CD4-positive, CD25-positive, alpha-beta regulatory T cell (primary cell): ENCODE measurements at regions not wholly inside any gene's neighbourhood (a gene's known extent, or its start where the extent isn't known, plus 50 kb on each side); places are given as distances from the start of the nearest gene placed in this dataset.

Experiments used
- ATAC-seq, 2 donors: fragments of 150-1000 bp; cut with Tn5 transposase; one replicate each; pipeline ENCODE4 v1.10.0; 2021; ENCODE audit warnings: low read depth in 2 of 2, moderate number of reproducible peaks in 2 of 2, moderate library complexity in 1 of 2
- DNase-seq, 3 donors: peaks; one replicate each; pipeline versions ENCODE4 v3.0.0 to v3.0.0-alpha.2; 2012 to 2022; ENCODE audit warnings: mixed read lengths in 1 of 3
- H3K27ac ChIP-seq: one replicate; pipeline ENCODE4 v1.7.0; 2013; ENCODE audit warnings: mild to moderate bottlenecking, low read length; ENCODE audit not compliant: insufficient read depth, poor library complexity, severe bottlenecking
- H3K27me3 ChIP-seq: one replicate; pipeline ENCODE4 v1.7.0; 2013; ENCODE audit warnings: low read length; ENCODE audit not compliant: control insufficient read depth, insufficient read depth
- H3K36me3 ChIP-seq: one replicate; pipeline ENCODE4 v1.7.0; 2013; ENCODE audit warnings: mild to moderate bottlenecking, low read length, moderate library complexity; ENCODE audit not compliant: control insufficient read depth, insufficient read depth
- H3K4me1 ChIP-seq: 2 replicates; pipeline ENCODE4 v1.7.0; 2013; ENCODE audit warnings: mild to moderate bottlenecking, low read length; ENCODE audit not compliant: insufficient read depth, control insufficient read depth, poor library complexity, severe bottlenecking
- H3K4me3 ChIP-seq: one replicate; pipeline ENCODE4 v1.7.0; 2013; ENCODE audit warnings: low read depth, mild to moderate bottlenecking, low read length, moderate library complexity
- H3K9me3 ChIP-seq, 2 experiments: 1 replicate in 1 of 2; 2 replicates in 1 of 2; pipeline ENCODE4 v1.7.0; 2013; ENCODE audit warnings: low read length in 2 of 2, mild to moderate bottlenecking in 1 of 2, moderate library complexity in 1 of 2; ENCODE audit not compliant: control insufficient read depth in 2 of 2
- H3K27ac Mint-ChIP-seq, 3 donors: one replicate each; pipeline ENCODE4 v1.8.0; 2020 to 2022; ENCODE audit warnings: mild to moderate bottlenecking in 3 of 3, mixed read lengths in 3 of 3, moderate library complexity in 2 of 3
- H3K27me3 Mint-ChIP-seq: one replicate; pipeline ENCODE4 v1.8.0; 2022; ENCODE audit warnings: mild to moderate bottlenecking, mixed read lengths
- H3K36me3 Mint-ChIP-seq: one replicate; pipeline ENCODE4 v1.8.0; 2020; ENCODE audit warnings: mixed read lengths
- H3K4me1 Mint-ChIP-seq, 4 donors: one replicate each; pipeline ENCODE4 v1.8.0; 2020 to 2022; ENCODE audit warnings: mixed read lengths in 4 of 4, mild to moderate bottlenecking in 1 of 4
- H3K4me3 Mint-ChIP-seq, 4 donors: one replicate each; pipeline ENCODE4 v1.8.0; 2020 to 2022; ENCODE audit warnings: mild to moderate bottlenecking in 4 of 4, mixed read lengths in 4 of 4, moderate library complexity in 3 of 4
- H3K9me3 Mint-ChIP-seq, 7 donors: one replicate each; pipeline ENCODE4 v1.8.0; 2020 to 2022; ENCODE audit warnings: mixed read lengths in 7 of 7, mild to moderate bottlenecking in 3 of 7, moderate library complexity in 2 of 7

DNA sequence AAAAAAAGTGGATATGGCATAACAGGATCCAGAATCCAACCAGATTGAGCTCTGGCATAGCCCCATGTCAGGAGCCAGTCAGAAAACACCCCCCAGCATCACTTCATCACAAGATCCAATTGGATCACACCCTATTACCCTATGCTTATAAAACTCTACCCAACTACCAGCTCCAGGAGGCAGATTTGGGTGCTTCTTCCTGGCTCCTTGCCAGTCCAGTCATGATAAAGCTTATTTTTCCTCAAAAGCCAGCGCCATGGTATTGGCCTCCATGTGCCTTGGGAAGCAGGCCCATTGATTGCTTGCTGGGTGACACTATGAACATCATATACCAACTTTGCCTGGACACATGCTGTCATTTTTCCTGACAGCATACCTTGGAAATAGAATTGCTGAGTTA, 281.4 kb upstream of the MKLN1 start:
- Mint-ChIP-seq H3K27me3 (no peaks in the 10 kb centered on the region), H3K27ac (peak overlapping the region in 2 of 3 donors; percentile 60 to 82), H3K4me1 (peaks cover 37 to 81% (median 67%) of the 10 kb centered on the region in 4 donors), H3K4me3 (peak overlapping the region in 3 of 4 donors; percentile 4 to 73 (median 7)), H3K9me3 (peaks cover 0 to 9% (median 3%) of the 10 kb centered on the region in 7 donors), H3K36me3 (peaks cover 50% of the 10 kb centered on the region)
- Histone ChIP-seq H3K9me3 (peaks cover 0 to 3% of the 10 kb centered on the region in 2 experiments), H3K4me1 (peaks cover 42% of the 10 kb centered on the region), H3K36me3 (peaks cover 62% of the 10 kb centered on the region), H3K27me3 (no peaks in the 10 kb centered on the region), H3K4me3 (no peak overlapping the region), H3K27ac (no peak overlapping the region)
- no peak for DNase-seq
- ATAC-seq: no peak

DNA sequence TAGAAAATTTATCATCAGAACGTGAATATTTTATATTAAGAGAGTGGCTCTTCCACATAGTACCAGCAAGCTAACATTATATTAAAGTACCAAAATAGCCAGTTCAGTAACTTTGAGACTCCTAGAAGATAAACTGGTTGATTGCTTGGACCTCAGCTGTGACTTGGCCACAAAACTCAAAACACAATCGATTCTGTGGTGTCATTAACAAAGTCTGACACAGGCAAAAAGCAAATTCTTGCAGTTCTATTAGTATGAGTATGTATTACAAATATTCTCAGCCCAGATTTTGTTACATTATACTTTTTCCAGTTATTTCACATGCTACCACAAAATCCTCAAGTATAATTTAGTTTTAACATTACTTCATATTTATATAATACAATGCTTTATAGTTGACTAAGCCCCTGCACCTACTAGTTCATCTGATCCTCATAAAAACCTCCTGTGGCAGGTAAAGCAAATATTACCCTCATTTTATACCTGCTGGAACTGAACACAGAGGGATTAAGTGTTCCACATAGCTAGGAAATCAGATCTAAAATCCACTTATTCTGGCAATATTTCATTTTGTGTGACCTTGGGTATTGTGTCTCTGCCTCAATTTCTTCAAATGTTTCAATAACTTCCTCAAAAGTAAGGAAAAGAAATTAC, 279.9 kb upstream of the MKLN1 start:
- peak overlapping the region; percentile 38 for H3K4me3 ChIP-seq
- Mint-ChIP-seq H3K4me3 (peak overlapping the region in 3 of 4 donors; percentile 13 to 74 (median 57)), H3K36me3 (peaks cover 50% of the 10 kb centered on the region), H3K27ac (peak overlapping the region; percentile 62 to 99 (median 81)), H3K4me1 (peaks cover 27 to 77% (median 64%) of the 10 kb centered on the region in 4 donors), H3K9me3 (peaks cover 0 to 9% (median 3%) of the 10 kb centered on the region in 7 donors), H3K27me3 (no peaks in the 10 kb centered on the region)
- no peak for DNase-seq
- H3K4me1 ChIP-seq: peaks cover 55% of the 10 kb centered on the region
- H3K9me3 ChIP-seq: peaks cover 0 to 3% of the 10 kb centered on the region in 2 experiments
- peaks cover 54% of the 10 kb centered on the region for H3K36me3 ChIP-seq
- H3K27ac ChIP-seq: peak overlapping the region; percentile 44
- no peaks in the 10 kb centered on the region for H3K27me3 ChIP-seq
- no peak for ATAC-seq

DNA sequence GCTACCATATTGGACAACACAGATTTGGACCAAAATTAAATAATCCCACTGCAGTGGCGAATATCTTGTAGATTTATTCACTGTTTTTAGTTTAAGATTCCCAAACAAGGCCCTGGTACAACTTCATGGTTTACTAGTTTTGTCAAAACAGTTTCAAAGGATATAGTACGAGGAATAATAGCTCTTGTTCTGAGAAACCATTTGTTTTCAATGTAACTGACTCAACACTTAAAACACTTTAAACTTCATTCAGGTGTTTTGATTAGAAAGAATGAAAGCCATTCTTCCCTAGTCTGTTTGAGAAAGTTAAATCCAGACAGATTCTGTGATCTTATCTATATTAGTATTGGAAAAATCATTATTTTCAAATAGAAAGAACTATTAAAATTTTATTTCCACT, 276.4 kb upstream of the MKLN1 start:
- H3K36me3 Mint-ChIP-seq: peaks cover 48% of the 10 kb centered on the region

DNA sequence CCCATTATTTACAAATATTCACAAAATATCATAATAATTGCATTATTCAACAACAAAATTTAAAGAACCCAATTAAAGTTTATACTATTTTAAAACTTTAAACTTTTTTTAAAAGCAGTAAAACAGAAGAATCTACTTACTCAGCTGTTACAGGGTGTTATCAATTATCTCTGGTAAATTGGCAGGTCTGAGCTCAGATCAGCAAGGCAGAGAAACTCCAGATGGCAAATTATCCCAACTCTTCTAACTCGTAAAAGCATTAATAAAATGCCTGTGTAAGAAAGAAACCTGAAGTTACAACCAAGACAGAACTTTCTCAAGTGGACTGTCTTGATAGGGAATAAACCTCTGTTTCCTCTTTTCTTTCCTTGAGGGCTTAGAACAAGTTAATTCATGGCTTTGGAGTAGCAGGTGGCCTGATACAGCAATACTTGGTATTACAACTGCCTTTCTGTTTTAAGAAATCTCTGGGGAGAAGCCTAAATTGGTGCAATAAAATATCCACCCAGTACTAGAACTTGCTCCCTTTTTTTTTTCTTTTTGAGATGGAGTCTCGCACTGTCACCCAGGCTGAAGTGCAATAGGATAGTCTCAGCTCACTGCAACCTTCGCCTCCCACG, 275.3 kb upstream of the MKLN1 start:
- peak overlapping the region in 2 of 3 donors; percentile 69 to 86 for H3K27ac Mint-ChIP-seq
- H3K9me3 ChIP-seq: no peaks in the 10 kb centered on the region

More for the DNA sequence above, 276.4 kb upstream of the MKLN1 start:
- peak in 1 of 3 donors; percentile 88 for DNase-seq
- ATAC-seq: peak in 1 of 2 donors; percentile 43
- Histone ChIP-seq H3K4me3 (peak overlapping the region; percentile 57), H3K4me1 (peaks cover 83% of the 10 kb centered on the region), H3K27ac (peak overlapping the region; percentile 24), H3K27me3 (no peaks in the 10 kb centered on the region), H3K9me3 (no peaks in the 10 kb centered on the region), H3K36me3 (peaks cover 41% of the 10 kb centered on the region)
- H3K4me1 Mint-ChIP-seq: peaks cover 40 to 85% (median 66%) of the 10 kb centered on the region in 4 donors
- peak overlapping the region in 2 of 4 donors; percentile 10 to 61 for H3K4me3 Mint-ChIP-seq
- H3K27ac Mint-ChIP-seq: peak overlapping the region in 1 of 3 donors; percentile 80
- peaks cover 0 to 6% (median under 1%) of the 10 kb centered on the region in 7 donors for H3K9me3 Mint-ChIP-seq
- H3K27me3 Mint-ChIP-seq: no peaks in the 10 kb centered on the region

DNA sequence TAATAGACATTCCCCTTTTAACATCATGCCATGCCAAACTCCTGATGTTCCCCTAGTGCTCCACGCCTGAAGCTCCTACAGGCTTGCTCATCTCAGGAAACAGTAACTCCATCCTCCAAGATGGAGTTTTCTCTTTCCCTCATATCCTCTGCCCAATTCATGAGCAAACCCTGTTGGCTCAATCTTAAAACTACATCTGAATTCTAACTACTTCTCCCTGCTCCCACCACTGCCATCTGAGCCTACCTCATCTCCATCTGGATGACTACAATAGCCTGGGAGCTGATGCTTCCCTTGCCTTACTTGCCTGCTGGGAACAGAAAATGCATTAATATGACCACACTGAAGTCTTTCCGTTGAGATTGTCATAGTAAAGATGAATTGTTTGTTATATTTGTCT, 271.7 kb upstream of the MKLN1 start:
- DNase-seq (no peak), ATAC-seq (no peak)
- Mint-ChIP-seq H3K9me3 (peaks cover 0 to 8% (median 0%) of the 10 kb centered on the region in 7 donors), H3K27me3 (no peaks in the 10 kb centered on the region), H3K4me1 (peaks cover 40 to 81% (median 55%) of the 10 kb centered on the region in 4 donors), H3K27ac (peak overlapping the region; percentile 95 to 97 (median 96)), H3K4me3 (peak overlapping the region; percentile 78 to 84 (median 81)), H3K36me3 (peaks cover 22% of the 10 kb centered on the region)
- Histone ChIP-seq H3K4me3 (peak overlapping the region; percentile 83), H3K9me3 (no peaks in the 10 kb centered on the region), H3K4me1 (peaks cover 76% of the 10 kb centered on the region), H3K36me3 (peaks cover 6% of the 10 kb centered on the region), H3K27ac (peak overlapping the region; percentile 85), H3K27me3 (no peaks in the 10 kb centered on the region)

More for the DNA sequence above, 275.3 kb upstream of the MKLN1 start:
- peaks cover 85% of the 10 kb centered on the region for H3K4me1 ChIP-seq
- Mint-ChIP-seq H3K9me3 (peaks cover 0 to 5% (median 0%) of the 10 kb centered on the region in 7 donors), H3K36me3 (peaks cover 37% of the 10 kb centered on the region), H3K4me1 (peaks cover 45 to 85% (median 67%) of the 10 kb centered on the region in 4 donors), H3K27me3 (no peaks in the 10 kb centered on the region), H3K4me3 (peak overlapping the region in 1 of 4 donors; percentile 44)
- peaks cover 31% of the 10 kb centered on the region for H3K36me3 ChIP-seq
- no peak overlapping the region for H3K4me3 ChIP-seq
- H3K27ac ChIP-seq: peak overlapping the region; percentile 9
- peak in 1 of 3 donors; percentile 64 for DNase-seq
- no peaks in the 10 kb centered on the region for H3K27me3 ChIP-seq
- no peak for ATAC-seq

DNA sequence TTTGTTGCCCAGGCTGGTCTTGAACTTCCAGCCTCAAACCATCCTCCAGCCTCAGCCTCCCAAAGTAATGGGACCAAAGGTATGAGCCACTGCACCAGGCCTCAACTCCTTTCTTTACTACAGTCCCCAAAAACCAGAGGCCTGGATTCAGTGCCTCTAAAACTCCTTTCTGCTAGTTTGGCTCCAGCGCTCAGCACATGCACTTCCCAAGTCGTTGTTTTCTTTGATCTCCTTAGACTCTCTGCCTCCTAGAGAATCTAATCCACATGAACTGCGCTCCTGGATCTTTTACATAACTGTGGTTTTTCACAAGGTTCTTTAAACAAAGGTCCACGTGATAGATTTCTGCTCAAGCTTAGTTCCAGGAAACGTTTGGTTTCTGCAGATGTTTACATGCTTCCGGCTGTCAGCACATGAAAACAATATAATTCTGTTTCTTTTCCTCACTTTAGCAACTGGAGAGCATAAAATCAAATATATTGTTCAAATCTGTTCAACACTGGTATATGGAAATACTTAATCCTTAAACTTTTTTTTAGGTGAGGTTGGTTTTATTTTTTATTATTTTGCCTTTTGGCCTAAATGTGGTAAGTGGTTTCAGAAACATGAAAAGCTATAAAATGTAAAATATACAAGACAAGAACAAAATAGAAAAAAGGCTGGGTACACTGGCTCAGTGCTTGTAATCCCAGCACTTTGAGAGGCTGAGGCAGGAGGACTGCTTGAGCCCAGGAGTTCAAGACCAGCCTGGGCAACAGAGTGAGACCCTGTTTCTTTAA, 270.5 kb upstream of the MKLN1 start:
- peaks cover 9% of the 10 kb centered on the region for H3K36me3 ChIP-seq
- H3K4me1 Mint-ChIP-seq: peaks cover 43 to 85% (median 62%) of the 10 kb centered on the region in 4 donors
- ATAC-seq (peak; percentile 59 to 72), DNase-seq (peak in 2 of 3 donors; percentile 72 to 92)
- H3K27ac ChIP-seq: peak overlapping the region; percentile 85
- H3K27ac Mint-ChIP-seq: peak overlapping the region; percentile 95 to 98 (median 96)
- H3K4me3 Mint-ChIP-seq: peak overlapping the region; percentile 78 to 84 (median 81)
- H3K27me3 ChIP-seq: no peaks in the 10 kb centered on the region
- peaks cover 0 to 8% (median 0%) of the 10 kb centered on the region in 7 donors for H3K9me3 Mint-ChIP-seq
- peaks cover 25% of the 10 kb centered on the region for H3K36me3 Mint-ChIP-seq
- H3K4me1 ChIP-seq: peaks cover 76% of the 10 kb centered on the region
- H3K9me3 ChIP-seq: no peaks in the 10 kb centered on the region
- peaks cover 5% of the 10 kb centered on the region for H3K27me3 Mint-ChIP-seq
- H3K4me3 ChIP-seq: peak overlapping the region; percentile 83

DNA sequence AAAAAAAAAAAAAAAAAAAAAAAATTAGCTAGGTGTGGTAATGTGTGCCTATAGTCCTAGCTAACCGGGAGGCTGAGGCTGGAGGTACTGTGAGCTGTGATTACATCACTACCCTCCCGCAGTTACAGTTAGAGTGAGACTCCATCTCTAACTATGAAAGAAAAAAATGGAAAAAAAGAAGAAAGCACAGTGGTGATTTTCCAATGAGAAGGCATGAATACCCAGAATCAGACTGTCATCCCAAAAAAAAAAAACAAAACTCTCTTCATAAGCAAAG, 269.9 kb upstream of the MKLN1 start:
- Histone ChIP-seq H3K27ac (peak overlapping the region; percentile 85), H3K27me3 (no peaks in the 10 kb centered on the region), H3K4me3 (peak overlapping the region; percentile 83), H3K36me3 (peaks cover 7% of the 10 kb centered on the region), H3K9me3 (no peaks in the 10 kb centered on the region), H3K4me1 (peaks cover 71% of the 10 kb centered on the region)
- peak; percentile 74 to 79 for ATAC-seq
- DNase-seq: peak in 1 of 3 donors; percentile 84
- H3K4me3 Mint-ChIP-seq: peak overlapping the region; percentile 78 to 84 (median 81)
- H3K27me3 Mint-ChIP-seq: peaks cover 5% of the 10 kb centered on the region
- H3K4me1 Mint-ChIP-seq: peaks cover 45 to 85% (median 58%) of the 10 kb centered on the region in 4 donors
- H3K9me3 Mint-ChIP-seq: peaks cover 0 to 8% (median 0%) of the 10 kb centered on the region in 7 donors
- H3K27ac Mint-ChIP-seq: peak overlapping the region; percentile 95 to 98 (median 96)
- H3K36me3 Mint-ChIP-seq: peaks cover 25% of the 10 kb centered on the region
